HG03045 (cell line): ENCODE measurements at regions not wholly inside any gene's neighbourhood (a gene's known extent, or its start where the extent isn't known, plus 50 kb on each side); places are given as distances from the start of the nearest gene placed in this dataset.
"Not testable (repeated sequence)": the region's sequence is repeated elsewhere in the genome, so short reads cannot be mapped to it uniquely, and the experiment has no call there.

Source experiments
- ATAC-seq: cut with Tn5 transposase; IDR thresholded peaks from one replicate; pipeline ENCODE4 v1.9.1; 2021; ENCODE audit warnings: mild to moderate bottlenecking, moderate library complexity; ENCODE audit not compliant: unreplicated experiment

- ATAC-seq: no peak
Measured at GRCh38 chr2:221999717-222000116, 299.1 kb downstream of the PAX3 start.

GRCh38 chr2:221999166-221999565, 299.6 kb downstream of the PAX3 start:
- ATAC-seq: no peak

- no peak for ATAC-seq
Measured at GRCh38 chr2:221997683-221998082, 301.1 kb downstream of the PAX3 start.

- ATAC-seq: no peak
Measured at GRCh38 chr2:221997100-221997499, 301.7 kb downstream of the PAX3 start.

GRCh38 chr2:221994926-221995325, 303.9 kb downstream of the PAX3 start:
- no peak for ATAC-seq

GRCh38 chr2:221984376-221984775, 314.4 kb downstream of the PAX3 start:
- not testable (repeated sequence) for ATAC-seq

- no peak for ATAC-seq
Measured at GRCh38 chr2:221981912-221982470, 316.8 kb downstream of the PAX3 start.

- ATAC-seq: no peak
Measured at GRCh38 chr2:221975151-221975550, 323.6 kb downstream of the PAX3 start.

- ATAC-seq: no peak
Measured at GRCh38 chr2:221973902-221974301, 324.9 kb downstream of the PAX3 start.

- no peak for ATAC-seq
Measured at GRCh38 chr2:221973502-221973901, 325.3 kb downstream of the PAX3 start.

GRCh38 chr2:221972813-221973478, 325.9 kb downstream of the PAX3 start:
- ATAC-seq: no peak

- no peak for ATAC-seq
Measured at GRCh38 chr2:221970389-221970788, 328.4 kb downstream of the PAX3 start.

GRCh38 chr2:221969830-221970144, 329.0 kb downstream of the PAX3 start:
- ATAC-seq: no peak

- ATAC-seq: no peak
Measured at GRCh38 chr2:221969087-221969829, 329.5 kb downstream of the PAX3 start.

- no peak for ATAC-seq
Measured at GRCh38 chr2:221962186-221962585, 336.6 kb downstream of the PAX3 start.

GRCh38 chr2:221961561-221961960, 337.2 kb downstream of the PAX3 start:
- no peak for ATAC-seq

GRCh38 chr2:221958224-221958623, 340.6 kb downstream of the PAX3 start:
- no peak for ATAC-seq

- ATAC-seq: no peak
Measured at GRCh38 chr2:221948076-221948475, 350.7 kb downstream of the PAX3 start.

- ATAC-seq: not testable (repeated sequence)
Measured at GRCh38 chr2:221944452-221944851, 354.3 kb downstream of the PAX3 start.

- ATAC-seq: no peak
Measured at GRCh38 chr2:221943076-221943810, 355.6 kb downstream of the PAX3 start.

- ATAC-seq: no peak
Measured at GRCh38 chr2:221931251-221931991, 359.3 kb upstream of the EPHA4 start.
